MM.1S (cell line): ENCODE measurements at regions not wholly inside any gene's neighbourhood (a gene's known extent, or its start where the extent isn't known, plus 50 kb on each side); places are given as distances from the start of the nearest gene placed in this dataset.

Source experiments
- DNase-seq: peaks from one replicate; pipeline ENCODE4 v3.0.0-alpha.2; 2015
- H2AFZ ChIP-seq: fragments of 300-600 bp; sonication (generic); 2 replicates; pipeline ENCODE4 v1.6.0; 2016; ENCODE audit warnings: antibody characterized with exemption, low read length
- H3F3A ChIP-seq: fragments of 300-600 bp; sonication (generic); 2 replicates; pipeline ENCODE4 v1.6.1; 2016; ENCODE audit warnings: mild to moderate bottlenecking, antibody characterized with exemption, low read length, moderate library complexity, mixed read lengths; ENCODE audit not compliant: insufficient read depth
- H3K27ac ChIP-seq: fragments of 300-600 bp; sonication (generic); 2 replicates; pipeline ENCODE4 v1.5.1; 2016; ENCODE audit warnings: mild to moderate bottlenecking, low read length
- H3K27me3 ChIP-seq: fragments of 300-600 bp; sonication (generic); replicated peaks from 2 replicates; pipeline ENCODE4 v1.6.0; 2016; ENCODE audit warnings: low read length; ENCODE audit not compliant: insufficient read depth
- H3K36me3 ChIP-seq: fragments of 300-600 bp; sonication (generic); replicated peaks from 2 replicates; pipeline ENCODE4 v1.6.1; 2016; ENCODE audit warnings: mild to moderate bottlenecking, low read length, mixed read lengths; ENCODE audit not compliant: insufficient read depth
- H3K4me1 ChIP-seq: fragments of 300-600 bp; sonication (generic); 2 replicates; pipeline ENCODE4 v1.6.1; 2016; ENCODE audit warnings: low read length, mixed read lengths
- H3K4me2 ChIP-seq: fragments of 300-600 bp; sonication (generic); 2 replicates; pipeline ENCODE4 v1.6.0; 2016; ENCODE audit warnings: low read depth, low read length
- H3K4me3 ChIP-seq: fragments of 300-600 bp; sonication (generic); 2 replicates; pipeline ENCODE4 v1.5.1; 2016; ENCODE audit warnings: low read length, mixed read lengths
- H3K79me2 ChIP-seq: fragments of 300-600 bp; sonication (generic); 2 replicates; pipeline ENCODE4 v1.6.1; 2016; ENCODE audit warnings: mixed run types, low read length, mixed read lengths
- H3K9ac ChIP-seq: fragments of 300-600 bp; sonication (generic); 2 replicates; pipeline ENCODE4 v1.6.1; 2016; ENCODE audit warnings: low read length, mixed read lengths
- H3K9me2 ChIP-seq: fragments of 300-600 bp; sonication (generic); replicated peaks from 2 replicates; pipeline ENCODE4 v1.6.1; 2016; ENCODE audit warnings: mild to moderate bottlenecking, low read length, mixed read lengths; ENCODE audit not compliant: insufficient read depth
- H3K9me3 ChIP-seq: fragments of 300-600 bp; sonication (generic); replicated peaks from 2 replicates; pipeline ENCODE4 v1.6.1; 2016; ENCODE audit warnings: mild to moderate bottlenecking, low read length, mixed read lengths; ENCODE audit not compliant: insufficient read depth
- H4K20me1 ChIP-seq: fragments of 300-600 bp; sonication (generic); 2 replicates; pipeline ENCODE4 v1.6.1; 2016; ENCODE audit warnings: mild to moderate bottlenecking, low read length, moderate library complexity, mixed read lengths; ENCODE audit not compliant: insufficient read depth
- CTCF ChIP-seq: fragments of 300-600 bp; sonication (generic); IDR thresholded peaks from 2 replicates; pipeline ENCODE4 v1.5.1; 2016; ENCODE audit warnings: antibody characterized with exemption, low read length, mixed read lengths
- EZH2 ChIP-seq: fragments of 300-600 bp; sonication (generic); optimal IDR thresholded peaks from 2 replicates; pipeline ENCODE3; 2017; ENCODE audit warnings: low read depth, mild to moderate bottlenecking, antibody characterized with exemption, low read length, mixed read lengths
- EZH2phosphoT487 ChIP-seq: fragments of 300-600 bp; sonication (generic); IDR thresholded peaks from 2 replicates; pipeline ENCODE4 v1.6.1; 2018; ENCODE audit warnings: antibody characterized with exemption, low read length

GRCh38 chr10:110395350-110396283 is 90.9 kb upstream of the SMNDC1 start:
- Histone ChIP-seq H3K9me3 (no peaks in the 10 kb centered on the region), H3K4me1 (peaks cover 42% of the 10 kb centered on the region)

GRCh38 chr10:110396284-110396651 is 91.5 kb upstream of the SMNDC1 start:
- H3F3A ChIP-seq, result peaks cover 19% of the 10 kb centered on the region
- no peak for TF ChIP-seq EZH2
- no peak for TF ChIP-seq EZH2phosphoT487
- no peak for TF ChIP-seq CTCF
- H2AFZ ChIP-seq, result no peak overlapping the region
- H4K20me1 ChIP-seq, result no peaks in the 10 kb centered on the region
- no peak overlapping the region for H3K4me3 ChIP-seq
- DNase-seq, result no peak
- H3K4me1 ChIP-seq, result peaks cover 42% of the 10 kb centered on the region
- H3K9ac ChIP-seq, result peak overlapping the region; percentile 64
- H3K9me2 ChIP-seq, result no peaks in the 10 kb centered on the region
- H3K9me3 ChIP-seq, result no peaks in the 10 kb centered on the region
- no peaks in the 10 kb centered on the region for H3K27me3 ChIP-seq
- no peaks in the 10 kb centered on the region for H3K79me2 ChIP-seq
- H3K27ac ChIP-seq, result peak overlapping the region; percentile 96
- no peaks in the 10 kb centered on the region for H3K36me3 ChIP-seq
- peak overlapping the region; percentile 61 for H3K4me2 ChIP-seq

More at GRCh38 chr10:110395350-110396283, 90.9 kb upstream of the SMNDC1 start:
- peak; percentile 99 for DNase-seq
- H3K27ac ChIP-seq, result peak overlapping the region; percentile 96
- H3K9me2 ChIP-seq, result no peaks in the 10 kb centered on the region
- no peak overlapping the region for H2AFZ ChIP-seq
- H3K36me3 ChIP-seq, result no peaks in the 10 kb centered on the region
- H3K79me2 ChIP-seq, result no peaks in the 10 kb centered on the region
- H3K27me3 ChIP-seq, result no peaks in the 10 kb centered on the region
- peak overlapping the region; percentile 22; the same call in 1 of the 2 replicates for H3K4me3 ChIP-seq
- H3K9ac ChIP-seq, result peak overlapping the region; percentile 79
- no peak for TF ChIP-seq EZH2
- no peak for TF ChIP-seq CTCF
- TF ChIP-seq EZH2phosphoT487, result no peak
- H3K4me2 ChIP-seq, result peak overlapping the region; percentile 61
- peaks cover 19% of the 10 kb centered on the region for H3F3A ChIP-seq
- no peaks in the 10 kb centered on the region for H4K20me1 ChIP-seq

GRCh38 chr10:110397856-110398255 is 93.1 kb upstream of the SMNDC1 start:
- H3K9ac ChIP-seq, result no peak overlapping the region
- peaks cover 42% of the 10 kb centered on the region for H3K4me1 ChIP-seq
- H3K9me2 ChIP-seq, result no peaks in the 10 kb centered on the region
- no peak overlapping the region for H3K4me3 ChIP-seq
- peaks cover 19% of the 10 kb centered on the region for H3F3A ChIP-seq
- no peak overlapping the region for H2AFZ ChIP-seq
- H3K27ac ChIP-seq, result no peak overlapping the region
- no peaks in the 10 kb centered on the region for H4K20me1 ChIP-seq
- no peak overlapping the region for H3K4me2 ChIP-seq
- no peaks in the 10 kb centered on the region for H3K9me3 ChIP-seq
- no peaks in the 10 kb centered on the region for H3K79me2 ChIP-seq
- H3K36me3 ChIP-seq, result no peaks in the 10 kb centered on the region
- no peak for TF ChIP-seq EZH2phosphoT487
- no peak for TF ChIP-seq EZH2
- TF ChIP-seq CTCF, result no peak
- DNase-seq, result no peak
- no peaks in the 10 kb centered on the region for H3K27me3 ChIP-seq
